Activated CD4-positive, alpha-beta memory T cell treated with anti-CD3 and anti-CD28 coated beads, Interleukin-2, amount 10 ng/mL, durations not matched to agents 7 days and 5 days (primary cell): ENCODE measurements at regions not wholly inside any gene's neighbourhood (a gene's known extent, or its start where the extent isn't known, plus 50 kb on each side); places are given as distances from the start of the nearest gene placed in this dataset.

Experiments
- CTCF ChIA-PET: fragments of 350-600 bp; sonication (Branson Sonifier 250); formaldehyde crosslinking; loops from one replicate; lab custom pipeline; 2021; ENCODE audit warnings: antibody characterized with exemption, inconsistent platforms; lab: Charles Lee
- POLR2A ChIA-PET: fragments of 350-600 bp; sonication (Branson Sonifier 250); formaldehyde crosslinking; loops from one replicate; lab custom pipeline; 2021; ENCODE audit warnings: antibody characterized with exemption; lab: Charles Lee
- DNase-seq: peaks from one replicate; pipeline ENCODE4 v3.0.0-alpha.2; 2020
- H3K27ac Mint-ChIP-seq: one replicate; pipeline ENCODE4 v1.8.0; 2021; ENCODE audit warnings: mild to moderate bottlenecking, mixed read lengths
- H3K27me3 Mint-ChIP-seq: one replicate; pipeline ENCODE4 v1.8.0; 2021; ENCODE audit warnings: mixed read lengths
- H3K36me3 Mint-ChIP-seq: one replicate; pipeline ENCODE4 v1.8.0; 2021; ENCODE audit warnings: low read depth, mixed read lengths
- H3K4me1 Mint-ChIP-seq: one replicate; pipeline ENCODE4 v1.8.0; 2021; ENCODE audit warnings: mixed read lengths
- H3K4me3 Mint-ChIP-seq: one replicate; pipeline ENCODE4 v1.8.0; 2021; ENCODE audit warnings: mild to moderate bottlenecking, mixed read lengths
- H3K9me3 Mint-ChIP-seq: one replicate; pipeline ENCODE4 v1.8.0; 2021; ENCODE audit warnings: mixed read lengths

GRCh38 chr14:87113286-87113685, 879.7 kb downstream of the GALC start:
- POLR2A ChIA-PET, result no interaction called here
- no peaks in the 10 kb centered on the region for H3K27me3 Mint-ChIP-seq
- H3K27ac Mint-ChIP-seq, result no peak overlapping the region
- no peak overlapping the region for H3K4me3 Mint-ChIP-seq
- CTCF ChIA-PET, result no interaction called here
- DNase-seq, result no peak
- no peaks in the 10 kb centered on the region for H3K4me1 Mint-ChIP-seq
- no peaks in the 10 kb centered on the region for H3K36me3 Mint-ChIP-seq
- peaks cover 3% of the 10 kb centered on the region for H3K9me3 Mint-ChIP-seq

- no peak for DNase-seq
- Mint-ChIP-seq H3K4me3 (no peak overlapping the region), H3K4me1 (no peaks in the 10 kb centered on the region), H3K27ac (no peak overlapping the region), H3K9me3 (peaks cover 4% of the 10 kb centered on the region), H3K36me3 (no peaks in the 10 kb centered on the region), H3K27me3 (no peaks in the 10 kb centered on the region)
- ChIA-PET CTCF (no interaction called here), POLR2A (no interaction called here)
Measured at GRCh38 chr14:87111741-87112140, 881.2 kb downstream of the GALC start.

GRCh38 chr14:87111126-87111525, 881.9 kb downstream of the GALC start:
- POLR2A ChIA-PET, result no interaction called here
- Mint-ChIP-seq H3K27ac (no peak overlapping the region), H3K4me1 (no peaks in the 10 kb centered on the region), H3K9me3 (peaks cover 4% of the 10 kb centered on the region), H3K27me3 (no peaks in the 10 kb centered on the region), H3K4me3 (no peak overlapping the region), H3K36me3 (no peaks in the 10 kb centered on the region)
- CTCF ChIA-PET, result no interaction called here
- no peak for DNase-seq

GRCh38 chr14:87109271-87109670, 883.7 kb downstream of the GALC start:
- no peaks in the 10 kb centered on the region for H3K4me1 Mint-ChIP-seq
- CTCF ChIA-PET, result no interaction called here
- H3K27me3 Mint-ChIP-seq, result no peaks in the 10 kb centered on the region
- no peak for DNase-seq
- peaks cover 4% of the 10 kb centered on the region for H3K9me3 Mint-ChIP-seq
- H3K4me3 Mint-ChIP-seq, result no peak overlapping the region
- no peaks in the 10 kb centered on the region for H3K36me3 Mint-ChIP-seq
- H3K27ac Mint-ChIP-seq, result no peak overlapping the region
- POLR2A ChIA-PET, result no interaction called here

- ChIA-PET POLR2A (no interaction called here), CTCF (no interaction called here)
Measured at GRCh38 chr14:87108726-87109125, 884.3 kb downstream of the GALC start.

GRCh38 chr14:87102811-87103378, 890.1 kb downstream of the GALC start:
- no peak overlapping the region for H3K27ac Mint-ChIP-seq
- H3K36me3 Mint-ChIP-seq, result no peaks in the 10 kb centered on the region
- H3K4me1 Mint-ChIP-seq, result no peaks in the 10 kb centered on the region
- peaks cover 2% of the 10 kb centered on the region for H3K9me3 Mint-ChIP-seq
- no peak for DNase-seq
- ChIA-PET CTCF (no interaction called here), POLR2A (no interaction called here)
- H3K27me3 Mint-ChIP-seq, result no peaks in the 10 kb centered on the region
- no peak overlapping the region for H3K4me3 Mint-ChIP-seq

More at GRCh38 chr14:87108726-87109125, 884.3 kb downstream of the GALC start:
- H3K9me3 Mint-ChIP-seq, result peaks cover 4% of the 10 kb centered on the region
- no peaks in the 10 kb centered on the region for H3K27me3 Mint-ChIP-seq
- no peaks in the 10 kb centered on the region for H3K36me3 Mint-ChIP-seq
- no peak for DNase-seq
- no peak overlapping the region for H3K4me3 Mint-ChIP-seq
- H3K27ac Mint-ChIP-seq, result no peak overlapping the region
- H3K4me1 Mint-ChIP-seq, result no peaks in the 10 kb centered on the region

GRCh38 chr14:87097015-87097414, 896.0 kb downstream of the GALC start:
- DNase-seq, result no peak
- Mint-ChIP-seq H3K36me3 (no peaks in the 10 kb centered on the region), H3K4me3 (no peak overlapping the region), H3K9me3 (peaks cover 12% of the 10 kb centered on the region), H3K27ac (no peak overlapping the region), H3K27me3 (no peaks in the 10 kb centered on the region), H3K4me1 (no peaks in the 10 kb centered on the region)
- ChIA-PET CTCF (no interaction called here), POLR2A (no interaction called here)

GRCh38 chr14:87094913-87095312, 898.1 kb downstream of the GALC start:
- Mint-ChIP-seq H3K9me3 (peaks cover 16% of the 10 kb centered on the region), H3K27me3 (no peaks in the 10 kb centered on the region), H3K27ac (no peak overlapping the region), H3K36me3 (no peaks in the 10 kb centered on the region), H3K4me3 (no peak overlapping the region), H3K4me1 (no peaks in the 10 kb centered on the region)
- POLR2A ChIA-PET, result no interaction called here
- DNase-seq, result no peak
- CTCF ChIA-PET, result no interaction called here

- ChIA-PET CTCF (no interaction called here), POLR2A (no interaction called here)
- Mint-ChIP-seq H3K4me3 (no peak overlapping the region), H3K9me3 (peaks cover 12% of the 10 kb centered on the region), H3K36me3 (no peaks in the 10 kb centered on the region), H3K4me1 (no peaks in the 10 kb centered on the region), H3K27me3 (no peaks in the 10 kb centered on the region), H3K27ac (no peak overlapping the region)
- DNase-seq, result no peak
Measured at GRCh38 chr14:87088588-87088987, 904.4 kb downstream of the GALC start.

GRCh38 chr14:87087881-87088280, 905.1 kb downstream of the GALC start:
- no peak overlapping the region for H3K27ac Mint-ChIP-seq
- ChIA-PET CTCF (no interaction called here), POLR2A (no interaction called here)
- H3K36me3 Mint-ChIP-seq, result no peaks in the 10 kb centered on the region
- no peaks in the 10 kb centered on the region for H3K4me1 Mint-ChIP-seq
- no peak overlapping the region for H3K4me3 Mint-ChIP-seq
- no peaks in the 10 kb centered on the region for H3K27me3 Mint-ChIP-seq
- DNase-seq, result no peak
- H3K9me3 Mint-ChIP-seq, result peaks cover 8% of the 10 kb centered on the region

- no peak overlapping the region for H3K4me3 Mint-ChIP-seq
- no peaks in the 10 kb centered on the region for H3K27me3 Mint-ChIP-seq
- no peak for DNase-seq
- H3K27ac Mint-ChIP-seq, result no peak overlapping the region
- ChIA-PET POLR2A (no interaction called here), CTCF (no interaction called here)
- no peaks in the 10 kb centered on the region for H3K36me3 Mint-ChIP-seq
- H3K4me1 Mint-ChIP-seq, result no peaks in the 10 kb centered on the region
- peaks cover 11% of the 10 kb centered on the region for H3K9me3 Mint-ChIP-seq
Measured at GRCh38 chr14:87084908-87085307, 908.1 kb downstream of the GALC start.

GRCh38 chr14:87082917-87083316, 910.1 kb downstream of the GALC start:
- no peak overlapping the region for H3K4me3 Mint-ChIP-seq
- H3K27ac Mint-ChIP-seq, result no peak overlapping the region
- H3K36me3 Mint-ChIP-seq, result no peaks in the 10 kb centered on the region
- ChIA-PET CTCF (no interaction called here), POLR2A (no interaction called here)
- no peaks in the 10 kb centered on the region for H3K4me1 Mint-ChIP-seq
- H3K9me3 Mint-ChIP-seq, result peaks cover 13% of the 10 kb centered on the region
- H3K27me3 Mint-ChIP-seq, result no peaks in the 10 kb centered on the region
- no peak for DNase-seq

- Mint-ChIP-seq H3K27ac (no peak overlapping the region), H3K4me3 (no peak overlapping the region), H3K9me3 (peaks cover 11% of the 10 kb centered on the region), H3K36me3 (no peaks in the 10 kb centered on the region), H3K4me1 (no peaks in the 10 kb centered on the region), H3K27me3 (no peaks in the 10 kb centered on the region)
- ChIA-PET CTCF (no interaction called here), POLR2A (no interaction called here)
- no peak for DNase-seq
Measured at GRCh38 chr14:87081004-87081403, 912.0 kb downstream of the GALC start.

- no peaks in the 10 kb centered on the region for H3K36me3 Mint-ChIP-seq
- H3K27ac Mint-ChIP-seq, result no peak overlapping the region
- no peak for DNase-seq
- no peaks in the 10 kb centered on the region for H3K27me3 Mint-ChIP-seq
- POLR2A ChIA-PET, result no interaction called here
- no peaks in the 10 kb centered on the region for H3K4me1 Mint-ChIP-seq
- CTCF ChIA-PET, result no interaction called here
- no peak overlapping the region for H3K4me3 Mint-ChIP-seq
- H3K9me3 Mint-ChIP-seq, result peaks cover 11% of the 10 kb centered on the region
Measured at GRCh38 chr14:87080146-87080545, 912.8 kb downstream of the GALC start.
